ENCODE measurements at regions not wholly inside any gene's neighbourhood (a gene's known extent, or its start where the extent isn't known, plus 50 kb on each side); places are given as distances from the start of the nearest gene placed in this dataset.

DNA sequence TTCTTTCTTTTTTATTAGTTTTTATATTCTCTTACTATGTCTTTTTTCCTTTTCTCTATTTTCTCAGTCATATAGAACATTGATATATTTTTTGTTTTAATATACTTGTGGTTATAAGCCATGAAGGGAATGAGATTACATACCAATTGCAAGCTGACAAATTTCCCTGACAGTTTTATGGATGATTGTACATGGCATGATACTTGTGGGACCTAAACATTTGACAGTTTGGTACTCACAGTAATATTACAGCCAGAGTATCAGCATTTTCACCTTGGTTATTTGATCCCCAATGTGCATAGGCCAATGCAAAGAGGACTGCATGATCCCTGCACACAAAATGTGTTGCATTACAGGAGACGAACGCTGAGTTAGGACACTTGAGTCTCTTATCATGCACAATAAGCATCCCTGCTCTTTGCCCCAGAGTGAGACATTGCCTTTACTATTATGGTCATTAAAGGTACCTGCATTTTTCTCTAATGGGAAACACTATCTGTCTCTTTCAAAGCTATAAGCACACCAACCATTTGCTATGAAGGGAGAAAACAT is 713.4 kb upstream of the PCDH20 start:
- H3K4me3 ChIP-seq = no peak overlapping the region
- BruUV-seq (replicated peaks) = no TSS peak

GRCh38 chr13:62126400-62126799 is 710.8 kb upstream of the PCDH20 start:
- in situ Hi-C loops (cut with MboI) = no loop called here
- TF ChIP-seq BHLHE40 (IDR thresholded peaks at IDR 0.05; ENCODE audit: borderline replicate concordance in 1 of 2, low read depth in 2 of 2, low read length in 1 of 2) (no peak), KDM1A (IDR thresholded peaks at IDR 0.05; ENCODE audit: borderline replicate concordance) (no peak), PBX3 (IDR thresholded peaks at IDR 0.05; ENCODE audit: insufficient replicate concordance, low read depth, low read length) (no peak), ZNF217 (IDR thresholded peaks at IDR 0.05) (no peak), BCL3 (IDR thresholded peaks at IDR 0.05; ENCODE audit: borderline replicate concordance, insufficient read depth, low read depth, low read length, poor library complexity, severe bottlenecking) (no peak), BACH1 (IDR thresholded peaks at IDR 0.05; ENCODE audit: borderline replicate concordance) (no peak), ESRRA (IDR thresholded peaks at IDR 0.05; ENCODE audit: low read length) (no peak), MTA2 (IDR thresholded peaks at IDR 0.05; ENCODE audit: low read depth) (no peak), PKNOX1 (IDR thresholded peaks at IDR 0.05) (no peak), FOS (IDR thresholded peaks at IDR 0.05; ENCODE audit: borderline replicate concordance, extremely low read depth, insufficient read length) (no peak), RCOR1 (conservative IDR thresholded peaks at IDR 0.05; ENCODE audit: low read depth, low read length) (no peak), HDAC2 (IDR thresholded peaks at IDR 0.05) (no peak)

More for the DNA sequence above, 713.4 kb upstream of the PCDH20 start:
- intact Hi-C loops (cut with micrococcal nuclease; ENCODE audit: unreplicated experiment) (loop anchor here (10.0 kb wide), 1 partner anchor 186 kb away; no protein-coding TSS in a partner anchor), in situ Hi-C loops (cut with MboI) (no loop called here)
- TF ChIP-seq SREBF2 (IDR thresholded peaks at IDR 0.05; ENCODE audit: low read length) (no peak), HDGF (IDR thresholded peaks at IDR 0.05) (no peak), MYB (IDR thresholded peaks at IDR 0.05; ENCODE audit: borderline replicate concordance, low read depth, low read length) (no peak), FOXM1 (IDR thresholded peaks at IDR 0.05; ENCODE audit: low read depth, low read length) (no peak), BHLHE40 (IDR thresholded peaks at IDR 0.05; ENCODE audit: borderline replicate concordance in 1 of 2, low read depth in 2 of 2, low read length in 1 of 2) (no peak), TCF3 (IDR thresholded peaks at IDR 0.05; ENCODE audit: borderline replicate concordance, insufficient read depth, low read depth, low read length) (no peak), TBL1XR1 (IDR thresholded peaks at IDR 0.05; ENCODE audit: low read depth, low read length) (no peak)
- H3K9me3 ChIP-seq (replicated peaks; ENCODE audit: control insufficient read depth, insufficient read depth, low read length) = no peaks in the 10 kb centered on the region
- no peaks in the 10 kb centered on the region for H4K20me1 ChIP-seq (ENCODE audit: control insufficient read depth, insufficient read depth)
- ChIA-PET RAD21 (ENCODE audit: unreplicated experiment) (no interaction called here), POLR2A (no interaction called here), CTCF (interaction anchor here (1.6 kb wide), 1 partner anchor 9 kb away, joined by 7 read pairs; no protein-coding TSS in a partner anchor), SMC1A (ENCODE audit: uncharacterized antibody, unreplicated experiment) (interaction anchor here (1.3 kb wide), 2 partner anchors 10 to 226 kb away, joined by 3 read pairs; no protein-coding TSS in a partner anchor)
- DNase-seq (ENCODE audit: low read depth, low spot score) (no peak), ATAC-seq (no peak), FAIRE-seq (no peak)
- H3K36me3 ChIP-seq (ENCODE audit: control insufficient read depth in 2 of 2, insufficient read depth in 2 of 2, low read length in 1 of 2) = no peaks in the 10 kb centered on the region
- no peaks in the 10 kb centered on the region for H3K79me2 ChIP-seq (ENCODE audit: control insufficient read depth, insufficient read depth, low read length)
- WGBS (ENCODE audit: insufficient coverage, insufficient replicate concordance, low lambda C conversion rate, missing lambda C conversion rate) = 75% methylated on average over 2 of the region's 2 CpGs
- no peak overlapping the region for H2AFZ ChIP-seq (ENCODE audit: control insufficient read depth, low read depth, low read length)
- H3K27me3 ChIP-seq (replicated peaks in 1 of 2; ENCODE audit: control insufficient read depth in 2 of 2, insufficient read depth in 2 of 2, low read length in 1 of 2) = no peaks in the 10 kb centered on the region
- no peak overlapping the region for H3K4me2 ChIP-seq (ENCODE audit: control insufficient read depth, insufficient read depth)
- H3K9ac ChIP-seq (ENCODE audit: control insufficient read depth, insufficient read depth, low read length) = no peak overlapping the region
- H3K27ac ChIP-seq (ENCODE audit: control insufficient read depth, insufficient read depth) = no peak overlapping the region
- H3K4me1 ChIP-seq (ENCODE audit: control insufficient read depth, insufficient read depth, low read length) = no peaks in the 10 kb centered on the region

More at GRCh38 chr13:62126400-62126799, 710.8 kb upstream of the PCDH20 start:
- Histone ChIP-seq H3K4me1 (ENCODE audit: control insufficient read depth, insufficient read depth, low read length) (no peaks in the 10 kb centered on the region), H2AFZ (ENCODE audit: control insufficient read depth, low read depth, low read length) (no peak overlapping the region), H3K79me2 (ENCODE audit: control insufficient read depth, insufficient read depth, low read length) (no peaks in the 10 kb centered on the region), H3K9ac (ENCODE audit: control insufficient read depth, insufficient read depth, low read length) (no peak overlapping the region), H3K4me2 (ENCODE audit: control insufficient read depth, insufficient read depth) (no peak overlapping the region), H3K27ac (ENCODE audit: control insufficient read depth, insufficient read depth) (no peak overlapping the region), H4K20me1 (ENCODE audit: control insufficient read depth, insufficient read depth) (no peaks in the 10 kb centered on the region), H3K36me3 (ENCODE audit: control insufficient read depth in 2 of 2, insufficient read depth in 2 of 2, low read length in 1 of 2) (no peaks in the 10 kb centered on the region), H3K27me3 (replicated peaks in 1 of 2; ENCODE audit: control insufficient read depth in 2 of 2, insufficient read depth in 2 of 2, low read length in 1 of 2) (no peaks in the 10 kb centered on the region), H3K4me3 (no peak overlapping the region), H3K9me3 (replicated peaks; ENCODE audit: control insufficient read depth, insufficient read depth, low read length) (no peaks in the 10 kb centered on the region)
- ChIA-PET POLR2A (no interaction called here), SMC1A (ENCODE audit: uncharacterized antibody, unreplicated experiment) (no interaction called here), RAD21 (ENCODE audit: unreplicated experiment) (no interaction called here), CTCF (no interaction called here)
- intact Hi-C loops (cut with micrococcal nuclease; ENCODE audit: unreplicated experiment) = loop anchor here (10.0 kb wide), 1 partner anchor 188 kb away; no protein-coding TSS in a partner anchor
- DNase-seq (ENCODE audit: low read depth, low spot score) (no peak), ATAC-seq (no peak), FAIRE-seq (no peak)
- BruUV-seq (replicated peaks) = no TSS peak
- 48% methylated on average over 1 of the region's 1 CpG for WGBS (ENCODE audit: insufficient coverage, insufficient replicate concordance, low lambda C conversion rate, missing lambda C conversion rate)
